ENCODE measurements at regions not wholly inside any gene's neighbourhood (a gene's known extent, or its start where the extent isn't known, plus 50 kb on each side); places are given as distances from the start of the nearest gene placed in this dataset.

DNA sequence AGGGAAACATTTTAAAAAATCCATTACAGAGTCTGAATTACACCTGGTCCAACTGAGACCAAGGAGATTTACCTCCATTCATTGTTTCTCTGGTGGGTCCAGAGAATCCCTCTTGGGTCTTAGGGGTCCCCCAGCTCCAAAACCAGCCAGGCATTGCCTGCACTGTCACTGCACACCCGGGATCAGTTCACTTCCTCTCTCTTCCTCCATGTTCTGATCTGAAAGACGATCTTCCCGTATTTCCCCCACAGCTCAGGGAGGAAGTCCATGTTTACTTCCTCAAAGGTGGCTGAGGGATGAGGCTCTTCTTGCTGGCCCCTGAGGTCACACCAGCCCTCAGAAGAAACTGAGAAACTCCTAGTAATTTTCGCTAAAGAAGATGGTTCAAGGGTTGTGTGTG is 159.7 kb downstream of the BMP7 start:
- DNase-seq (ENCODE audit: low read depth, low spot score) (no peak), ATAC-seq (no peak)
- ChIA-PET CTCF (no interaction called here), POLR2A (no interaction called here)
- Histone ChIP-seq H3K4me3 (ENCODE audit: low read depth in 2 of 2, low read length in 2 of 2) (peak overlapping the region in 1 of 2 experiments; percentile 8; a peak in 1 of 4 replicates), H3K9me3 (ENCODE audit: control insufficient read depth, insufficient read depth, low read depth, low read length) (no peaks in the 10 kb centered on the region), H3K4me1 (ENCODE audit: control insufficient read depth, insufficient read depth, low read length) (no peaks in the 10 kb centered on the region), H3K27me3 (ENCODE audit: control insufficient read depth, insufficient read depth, low read length) (no peaks in the 10 kb centered on the region), H3K36me3 (ENCODE audit: control insufficient read depth, insufficient read depth, low read length) (no peaks in the 10 kb centered on the region), H3K27ac (ENCODE audit: low read length) (no peak overlapping the region)
- intact Hi-C loops (cut with micrococcal nuclease; ENCODE audit: unreplicated experiment) (no loop called here), in situ Hi-C loops (cut with HindIII; ENCODE audit: low pct_unique_long_range_greater_than_20kb, low sequenced_read_pairs) (no loop called here)
- TF ChIP-seq SIN3A (IDR thresholded peaks at IDR 0.05; ENCODE audit: borderline replicate concordance, insufficient read depth, low read depth, low read length) (no peak), TCF7L2 (IDR thresholded peaks at IDR 0.05; ENCODE audit: low read depth, low read length) (no peak), POLR2AphosphoS5 (IDR thresholded peaks at IDR 0.05; ENCODE audit: low read depth, low read length) (no peak)
- TF ChIP-seq, protein P1, sequence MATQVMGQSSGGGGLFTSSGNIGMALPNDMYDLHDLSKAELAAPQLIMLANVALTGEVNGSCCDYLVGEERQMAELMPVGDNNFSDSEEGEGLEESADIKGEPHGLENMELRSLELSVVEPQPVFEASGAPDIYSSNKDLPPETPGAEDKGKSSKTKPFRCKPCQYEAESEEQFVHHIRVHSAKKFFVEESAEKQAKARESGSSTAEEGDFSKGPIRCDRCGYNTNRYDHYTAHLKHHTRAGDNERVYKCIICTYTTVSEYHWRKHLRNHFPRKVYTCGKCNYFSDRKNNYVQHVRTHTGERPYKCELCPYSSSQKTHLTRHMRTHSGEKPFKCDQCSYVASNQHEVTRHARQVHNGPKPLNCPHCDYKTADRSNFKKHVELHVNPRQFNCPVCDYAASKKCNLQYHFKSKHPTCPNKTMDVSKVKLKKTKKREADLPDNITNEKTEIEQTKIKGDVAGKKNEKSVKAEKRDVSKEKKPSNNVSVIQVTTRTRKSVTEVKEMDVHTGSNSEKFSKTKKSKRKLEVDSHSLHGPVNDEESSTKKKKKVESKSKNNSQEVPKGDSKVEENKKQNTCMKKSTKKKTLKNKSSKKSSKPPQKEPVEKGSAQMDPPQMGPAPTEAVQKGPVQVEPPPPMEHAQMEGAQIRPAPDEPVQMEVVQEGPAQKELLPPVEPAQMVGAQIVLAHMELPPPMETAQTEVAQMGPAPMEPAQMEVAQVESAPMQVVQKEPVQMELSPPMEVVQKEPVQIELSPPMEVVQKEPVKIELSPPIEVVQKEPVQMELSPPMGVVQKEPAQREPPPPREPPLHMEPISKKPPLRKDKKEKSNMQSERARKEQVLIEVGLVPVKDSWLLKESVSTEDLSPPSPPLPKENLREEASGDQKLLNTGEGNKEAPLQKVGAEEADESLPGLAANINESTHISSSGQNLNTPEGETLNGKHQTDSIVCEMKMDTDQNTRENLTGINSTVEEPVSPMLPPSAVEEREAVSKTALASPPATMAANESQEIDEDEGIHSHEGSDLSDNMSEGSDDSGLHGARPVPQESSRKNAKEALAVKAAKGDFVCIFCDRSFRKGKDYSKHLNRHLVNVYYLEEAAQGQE (IDR thresholded peaks at IDR 0.05; ENCODE audit: insufficient read depth in 1 of 2, low read depth in 2 of 2, low read length in 1 of 2), result no peak
- TF ChIP-seq, protein P2, sequence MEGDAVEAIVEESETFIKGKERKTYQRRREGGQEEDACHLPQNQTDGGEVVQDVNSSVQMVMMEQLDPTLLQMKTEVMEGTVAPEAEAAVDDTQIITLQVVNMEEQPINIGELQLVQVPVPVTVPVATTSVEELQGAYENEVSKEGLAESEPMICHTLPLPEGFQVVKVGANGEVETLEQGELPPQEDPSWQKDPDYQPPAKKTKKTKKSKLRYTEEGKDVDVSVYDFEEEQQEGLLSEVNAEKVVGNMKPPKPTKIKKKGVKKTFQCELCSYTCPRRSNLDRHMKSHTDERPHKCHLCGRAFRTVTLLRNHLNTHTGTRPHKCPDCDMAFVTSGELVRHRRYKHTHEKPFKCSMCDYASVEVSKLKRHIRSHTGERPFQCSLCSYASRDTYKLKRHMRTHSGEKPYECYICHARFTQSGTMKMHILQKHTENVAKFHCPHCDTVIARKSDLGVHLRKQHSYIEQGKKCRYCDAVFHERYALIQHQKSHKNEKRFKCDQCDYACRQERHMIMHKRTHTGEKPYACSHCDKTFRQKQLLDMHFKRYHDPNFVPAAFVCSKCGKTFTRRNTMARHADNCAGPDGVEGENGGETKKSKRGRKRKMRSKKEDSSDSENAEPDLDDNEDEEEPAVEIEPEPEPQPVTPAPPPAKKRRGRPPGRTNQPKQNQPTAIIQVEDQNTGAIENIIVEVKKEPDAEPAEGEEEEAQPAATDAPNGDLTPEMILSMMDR (IDR thresholded peaks at IDR 0.05), result no peak
- no TSS peak for BruUV-seq (replicated peaks)

DNA sequence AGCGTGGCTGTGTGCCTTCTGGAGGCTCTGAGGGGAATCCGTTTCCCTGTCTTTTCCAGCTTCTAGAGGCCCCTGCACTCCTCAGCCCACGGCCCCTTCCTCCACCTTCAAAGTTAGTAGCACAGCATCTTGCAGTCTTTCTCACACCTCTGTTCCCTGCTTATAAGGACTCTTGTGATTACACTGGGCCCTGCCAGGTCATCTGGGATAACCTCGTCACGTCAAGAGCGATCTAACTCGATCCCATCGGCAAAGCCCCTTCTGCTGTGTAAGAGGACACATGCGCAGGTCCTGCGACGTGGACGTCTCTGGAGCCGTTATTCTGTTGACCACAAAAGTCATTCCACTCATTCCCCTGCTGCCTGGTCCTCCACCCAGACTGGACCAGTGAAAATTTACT is 159.2 kb downstream of the BMP7 start:
- no peaks in the 10 kb centered on the region for H3K36me3 ChIP-seq (ENCODE audit: control insufficient read depth, insufficient read depth, low read length)
- H3K4me3 ChIP-seq (ENCODE audit: low read depth in 2 of 2, low read length in 2 of 2), result no peak overlapping the region
- no peaks in the 10 kb centered on the region for H3K27me3 ChIP-seq (ENCODE audit: control insufficient read depth, insufficient read depth, low read length)
- H3K9me3 ChIP-seq (ENCODE audit: control insufficient read depth, insufficient read depth, low read depth, low read length), result no peaks in the 10 kb centered on the region
- BruUV-seq (replicated peaks), result no TSS peak
- H3K27ac ChIP-seq (ENCODE audit: low read length), result no peak overlapping the region
- DNase-seq (ENCODE audit: low read depth, low spot score), result no peak
- intact Hi-C loops (cut with micrococcal nuclease; ENCODE audit: unreplicated experiment), result no loop called here
- in situ Hi-C loops (cut with HindIII; ENCODE audit: low pct_unique_long_range_greater_than_20kb, low sequenced_read_pairs), result no loop called here
- TF ChIP-seq, protein P1 (IDR thresholded peaks at IDR 0.05; ENCODE audit: insufficient read depth in 1 of 2, low read depth in 2 of 2, low read length in 1 of 2), result no peak
- TF ChIP-seq TCF7L2 (IDR thresholded peaks at IDR 0.05; ENCODE audit: low read depth, low read length) (no peak), POLR2AphosphoS5 (IDR thresholded peaks at IDR 0.05; ENCODE audit: low read depth, low read length) (no peak), SIN3A (IDR thresholded peaks at IDR 0.05; ENCODE audit: borderline replicate concordance, insufficient read depth, low read depth, low read length) (no peak)
- TF ChIP-seq, protein P2 (IDR thresholded peaks at IDR 0.05), result no peak
- ChIA-PET CTCF (no interaction called here), POLR2A (no interaction called here)
- no peak for ATAC-seq
- H3K4me1 ChIP-seq (ENCODE audit: control insufficient read depth, insufficient read depth, low read length), result no peaks in the 10 kb centered on the region
